ENCODE measurements at regions not wholly inside any gene's neighbourhood (a gene's known extent, or its start where the extent isn't known, plus 50 kb on each side); places are given as distances from the start of the nearest gene placed in this dataset.

- TF ChIP-seq CTCF (IDR thresholded peaks at IDR 0.05) = no peak
- TF ChIP-seq POLR2A (IDR thresholded peaks at IDR 0.05) = no peak
Observed at GRCh38 chr3:25096536-25096935, 331.5 kb upstream of the RARB start.
